Fibroblast of gingiva (primary cell): ENCODE measurements at regions not wholly inside any gene's neighbourhood (a gene's known extent, or its start where the extent isn't known, plus 50 kb on each side); places are given as distances from the start of the nearest gene placed in this dataset.

Experiments used
- DNase-seq: peaks from one replicate; pipeline ENCODE4 v3.0.0-alpha.2; 2011; ENCODE audit warnings: low read depth

DNA sequence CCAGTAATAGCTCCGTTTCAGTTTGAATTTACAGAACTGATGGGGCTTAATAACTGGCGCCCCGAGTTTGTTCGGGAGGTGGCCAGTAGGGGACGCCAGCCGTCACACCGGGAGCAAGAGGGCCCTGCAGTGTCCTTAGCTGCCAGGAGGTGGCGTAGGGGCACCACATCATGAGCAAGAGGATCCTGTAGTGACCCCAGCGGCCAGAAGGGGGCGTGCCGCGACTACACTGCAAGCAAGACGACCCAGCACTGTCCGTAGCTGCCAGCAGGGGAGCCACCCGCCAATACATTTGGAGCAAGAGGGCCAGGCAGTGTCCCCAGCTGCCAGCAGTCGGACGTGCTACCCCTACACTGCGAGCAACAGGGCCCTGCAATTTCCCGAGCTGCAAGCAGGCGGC is 663.7 kb upstream of the B3GAT1 start:
- DNase-seq = no peak

DNA sequence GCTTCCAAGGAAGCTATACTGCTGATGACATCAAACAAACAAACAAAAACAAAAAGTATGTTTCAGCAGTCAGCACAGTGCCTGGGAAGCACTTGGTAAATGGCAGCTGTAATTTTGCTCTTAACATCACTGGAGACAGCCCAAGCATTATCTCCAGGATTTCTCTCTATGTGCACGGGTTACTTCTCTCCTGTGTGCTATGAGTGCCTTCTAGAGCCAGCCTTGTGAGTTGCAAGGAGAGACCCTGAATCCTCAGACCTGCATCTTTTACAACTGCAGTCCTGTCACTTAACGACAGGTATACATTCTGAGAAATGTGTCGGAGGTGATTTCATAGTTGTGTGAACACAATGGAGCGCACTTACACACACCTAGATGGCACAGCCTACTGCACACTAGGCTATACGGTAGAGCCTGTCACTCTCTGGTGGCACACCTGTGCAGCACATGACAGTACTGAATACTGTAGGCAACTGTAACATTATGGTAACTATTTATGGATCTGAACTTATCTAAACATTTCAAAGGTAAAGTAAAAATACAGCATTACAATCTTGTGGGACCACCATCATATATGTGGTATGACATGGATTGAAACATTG is 662.5 kb upstream of the B3GAT1 start:
- no peak for DNase-seq

DNA sequence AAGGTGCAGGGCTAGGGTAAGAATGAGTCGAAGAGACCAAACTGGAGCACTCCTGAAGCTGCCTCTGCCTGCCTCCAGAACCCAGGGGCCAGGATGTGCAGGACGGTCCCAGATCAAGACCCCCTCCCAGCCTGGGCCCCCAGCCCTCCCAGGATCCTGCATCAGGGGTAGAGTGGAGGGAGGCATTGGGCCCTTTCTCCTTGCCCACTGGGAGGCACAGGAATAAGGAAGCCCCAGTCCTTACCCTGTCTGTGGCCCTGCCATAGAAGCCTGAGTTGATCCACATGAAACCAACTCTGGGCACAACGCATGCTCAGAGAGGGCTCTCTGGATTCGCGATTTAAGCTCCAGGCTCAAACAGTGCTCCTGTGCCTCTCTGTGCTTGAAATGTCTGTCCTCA is 661.8 kb upstream of the B3GAT1 start:
- no peak for DNase-seq

DNA sequence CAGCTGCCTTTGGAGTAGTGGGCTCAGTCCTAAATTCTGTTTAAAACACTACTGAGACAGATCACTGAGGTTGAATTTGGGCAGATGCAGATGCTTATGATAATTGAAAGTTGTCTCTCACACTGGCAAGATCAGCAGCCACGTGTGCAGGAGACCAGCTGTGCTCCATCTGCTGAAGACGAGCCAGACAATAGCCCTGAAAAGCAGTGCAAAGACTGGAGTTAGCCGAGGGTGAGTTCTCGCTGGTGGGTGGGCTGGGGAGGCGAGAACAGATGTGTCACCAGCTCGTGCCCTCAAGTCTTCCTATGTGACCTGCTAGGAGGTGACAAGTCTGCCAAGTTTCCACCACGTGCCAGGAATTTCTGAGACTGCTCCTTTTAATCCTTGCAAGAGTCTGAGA is 661.3 kb upstream of the B3GAT1 start:
- no peak for DNase-seq

DNA sequence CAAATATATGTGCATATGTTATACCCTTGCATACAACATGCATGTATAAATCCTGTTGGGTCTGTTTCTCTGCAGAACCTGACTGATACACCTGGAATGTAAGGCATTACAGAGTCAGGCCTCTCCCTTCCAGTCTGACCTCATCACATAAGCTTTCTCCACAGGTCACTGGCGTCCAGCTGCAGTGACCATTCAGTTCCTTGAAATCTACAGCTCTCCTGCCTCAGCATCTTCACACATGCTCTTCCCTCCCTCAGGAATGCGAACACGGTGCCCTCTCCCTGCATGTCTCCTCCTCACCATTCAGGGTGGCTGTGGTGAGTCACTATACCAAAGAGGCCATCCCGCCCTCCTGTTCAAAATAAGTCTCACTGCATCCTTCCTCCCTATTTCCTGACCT is 657.8 kb upstream of the B3GAT1 start:
- DNase-seq = no peak

DNA sequence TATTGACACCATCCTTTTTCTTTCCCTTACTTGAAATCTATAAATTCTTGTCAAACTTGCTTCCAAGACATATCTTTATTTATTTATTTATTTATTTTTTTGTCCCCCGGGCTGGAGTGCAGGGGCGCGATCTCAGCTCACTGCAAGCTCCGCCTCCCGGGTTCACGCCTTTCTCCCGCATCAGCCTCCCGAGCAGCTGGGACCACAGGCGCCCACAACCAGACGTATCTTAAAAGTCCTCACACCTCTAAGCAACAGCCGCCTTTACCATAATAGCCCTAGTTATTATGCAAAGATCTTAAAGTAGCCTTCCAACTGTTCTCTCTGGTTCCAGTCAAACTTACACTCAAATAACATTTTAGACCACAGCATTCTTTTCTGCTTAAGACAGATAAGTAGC is 657.0 kb upstream of the B3GAT1 start:
- DNase-seq = no peak

DNA sequence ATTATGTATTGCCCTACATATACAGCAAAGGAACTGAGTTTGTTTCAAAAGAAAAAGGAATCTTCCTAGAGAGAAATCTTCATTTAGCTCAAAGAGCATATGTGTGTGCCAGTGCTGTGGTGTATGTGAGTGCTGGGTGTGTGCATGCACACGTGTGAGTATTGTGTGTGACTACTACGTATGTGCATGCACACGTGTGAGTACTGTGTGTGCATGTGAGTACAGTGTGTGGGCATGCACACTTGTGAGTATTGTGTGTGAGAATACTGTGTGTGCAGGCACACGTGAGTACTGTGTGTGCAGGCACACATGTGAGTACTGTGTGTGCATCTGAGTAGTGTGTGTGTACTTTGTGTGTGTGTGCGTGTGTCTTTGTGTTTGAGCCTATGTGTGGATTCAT is 651.0 kb upstream of the B3GAT1 start:
- DNase-seq = no peak

DNA sequence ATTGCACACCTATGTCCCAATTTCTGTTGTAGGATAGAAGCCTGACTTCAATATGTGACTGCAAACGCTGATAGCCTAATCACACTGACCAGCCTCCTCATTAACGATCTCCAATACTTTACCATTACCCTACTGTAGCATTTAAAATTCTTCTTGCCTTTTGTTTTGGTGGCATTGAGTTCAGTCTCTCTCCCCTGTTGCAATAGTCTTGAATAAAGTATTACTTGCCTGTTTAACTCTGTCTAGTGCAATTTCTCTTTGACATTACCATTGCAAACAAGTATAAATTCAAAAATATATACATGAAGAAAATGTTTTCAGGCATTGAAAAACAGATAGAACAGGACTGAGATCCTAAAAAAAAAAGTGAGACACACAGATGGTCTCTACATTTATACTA is 649.1 kb upstream of the B3GAT1 start:
- DNase-seq = no peak

DNA sequence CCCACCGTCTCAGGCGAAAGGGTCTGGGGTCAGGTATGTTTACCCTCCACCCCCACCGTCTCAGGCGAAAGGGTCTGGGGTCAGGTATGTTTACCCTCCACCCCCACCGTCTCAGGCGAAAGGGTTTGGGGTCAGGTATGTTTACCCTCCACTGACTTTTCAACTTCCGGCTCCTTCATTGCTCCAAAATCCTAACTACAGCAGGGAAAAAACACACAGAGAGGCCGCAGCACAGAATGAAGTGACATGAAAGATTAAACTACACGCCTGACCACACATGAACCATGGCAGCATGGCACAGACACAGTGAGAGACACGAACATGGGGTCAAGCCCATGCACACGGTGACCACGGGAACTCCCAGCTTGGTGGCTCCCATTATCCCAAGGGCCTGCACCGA is 634.9 kb upstream of the B3GAT1 start:
- no peak for DNase-seq

DNA sequence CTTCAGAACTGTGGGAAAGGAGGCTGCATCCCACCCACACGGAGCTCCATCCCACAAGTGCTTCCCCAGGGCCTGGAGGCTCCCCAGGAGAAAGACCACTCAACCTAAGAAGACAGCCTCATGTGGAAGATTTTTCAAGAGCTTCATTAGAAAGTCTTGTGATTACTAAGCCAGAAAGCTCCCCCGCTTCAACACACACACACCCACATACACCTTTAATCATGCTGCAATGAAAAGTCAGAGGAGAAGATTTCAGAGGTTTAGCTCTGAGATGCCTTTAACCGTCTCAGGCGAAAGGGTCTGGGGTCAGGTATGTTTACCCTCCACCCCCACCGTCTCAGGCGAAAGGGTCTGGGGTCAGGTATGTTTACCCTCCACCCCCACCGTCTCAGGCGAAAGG is 634.5 kb upstream of the B3GAT1 start:
- DNase-seq = no peak

DNA sequence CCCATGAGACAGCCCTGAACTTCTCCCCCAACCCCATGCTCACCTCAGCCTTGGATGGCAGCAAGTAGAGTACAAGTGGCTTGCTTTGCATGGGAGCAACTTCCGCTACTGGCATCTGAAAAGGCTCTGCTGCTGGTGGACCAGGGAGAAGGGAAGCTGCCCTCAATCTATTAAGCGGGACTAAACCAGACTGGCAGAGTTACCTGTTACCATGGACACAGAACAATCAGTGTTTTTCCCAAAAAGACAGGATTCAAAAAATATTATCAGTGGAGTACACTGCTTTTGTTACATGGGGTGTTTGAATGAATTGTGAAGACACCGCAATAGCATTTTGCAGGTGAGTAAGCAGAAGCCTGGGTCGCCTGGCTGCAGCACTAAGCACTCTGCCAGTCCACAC is 631.4 kb upstream of the B3GAT1 start:
- DNase-seq = no peak

DNA sequence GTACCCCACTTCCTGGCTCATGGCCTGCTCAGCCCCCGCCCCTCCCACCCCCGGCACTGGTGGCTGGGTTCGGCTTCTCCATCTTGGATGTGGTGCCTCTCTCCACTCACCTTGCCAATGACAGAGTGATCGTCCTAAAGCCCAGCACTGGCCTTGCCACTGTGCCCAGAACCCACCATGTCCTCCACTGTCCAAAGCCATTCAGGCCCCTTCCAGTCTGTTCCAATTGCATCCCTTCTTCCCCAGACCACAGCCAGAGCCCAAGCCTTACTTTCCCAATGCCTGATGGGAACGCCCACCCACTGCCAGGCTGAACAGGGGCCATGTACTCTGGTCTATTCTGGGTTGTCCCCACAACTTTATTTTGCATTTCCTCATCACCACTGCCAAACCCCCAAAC is 625.8 kb upstream of the B3GAT1 start:
- DNase-seq = no peak

DNA sequence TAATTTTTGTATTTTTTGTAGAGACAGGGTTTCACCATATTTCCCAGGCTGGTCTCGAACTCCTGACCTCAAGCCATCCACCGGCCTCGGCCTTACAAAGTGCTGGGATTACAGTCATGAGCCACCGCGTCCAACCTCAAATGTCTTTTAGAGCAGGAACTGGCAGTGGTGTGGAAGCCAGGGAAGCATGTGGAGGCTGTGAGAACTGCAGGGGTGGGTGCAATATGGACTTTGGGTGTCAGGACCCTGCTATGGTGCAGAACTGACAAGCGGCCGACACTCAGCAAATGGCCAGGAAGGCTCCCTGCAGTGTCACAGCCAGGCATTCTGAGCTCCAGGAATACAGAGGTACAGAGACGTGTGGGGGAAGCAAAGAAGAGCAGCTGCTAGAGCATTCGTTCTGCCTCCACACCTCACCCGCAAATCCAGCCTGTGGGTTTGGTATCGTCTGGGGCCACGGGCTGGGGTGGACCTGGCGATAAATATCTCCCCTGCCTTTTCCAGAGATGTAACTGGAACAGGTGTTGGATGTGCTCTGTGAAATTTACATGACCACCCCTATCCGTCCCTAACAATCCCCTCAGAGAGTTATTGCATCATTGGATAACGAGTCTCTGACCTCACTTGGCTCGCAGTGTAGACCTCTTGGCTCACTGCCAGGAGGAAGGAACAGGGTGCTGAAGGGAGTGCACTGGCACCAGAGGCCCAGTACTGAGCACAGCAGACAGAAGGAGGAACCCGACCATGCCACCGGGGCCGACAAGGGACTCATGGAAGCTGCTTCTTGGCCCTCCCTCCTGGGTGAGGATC is 624.7 kb upstream of the B3GAT1 start:
- no peak for DNase-seq

DNA sequence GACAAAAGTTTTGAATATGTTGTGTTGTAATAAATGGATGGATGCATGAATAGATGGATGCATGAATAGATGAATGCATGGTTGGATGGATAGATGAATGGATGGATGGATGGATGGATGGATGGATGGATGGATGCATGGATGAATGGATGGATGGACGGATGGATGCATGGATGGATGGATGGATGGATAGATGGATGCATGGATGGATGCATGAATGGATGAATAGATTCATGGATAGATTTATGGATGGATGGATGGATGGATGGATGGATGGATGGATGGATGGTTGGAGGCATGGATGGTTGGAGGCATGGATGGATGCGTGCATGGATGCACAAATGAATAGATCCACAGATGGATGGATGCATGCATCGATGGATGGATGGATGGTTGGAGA is 623.2 kb upstream of the B3GAT1 start:
- no peak for DNase-seq

DNA sequence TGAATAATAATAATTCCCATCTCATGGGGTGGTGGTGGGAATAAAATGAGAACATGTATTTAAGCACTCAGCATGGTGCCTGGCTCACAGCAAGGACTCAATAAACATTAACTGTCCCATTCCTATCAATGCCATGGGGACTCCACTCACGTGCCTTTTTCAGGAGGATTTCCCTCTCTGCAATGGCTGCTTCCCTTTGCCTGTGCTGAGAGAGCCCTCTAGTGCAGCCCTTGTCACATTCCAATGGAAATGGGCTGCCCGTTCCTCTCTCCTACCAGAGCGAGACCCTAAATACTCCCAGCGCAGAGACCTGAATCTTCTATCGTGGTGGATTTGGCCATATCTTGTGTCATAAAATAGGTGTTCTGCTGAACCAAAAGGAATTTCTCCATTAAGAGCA is 621.5 kb upstream of the B3GAT1 start:
- no peak for DNase-seq

DNA sequence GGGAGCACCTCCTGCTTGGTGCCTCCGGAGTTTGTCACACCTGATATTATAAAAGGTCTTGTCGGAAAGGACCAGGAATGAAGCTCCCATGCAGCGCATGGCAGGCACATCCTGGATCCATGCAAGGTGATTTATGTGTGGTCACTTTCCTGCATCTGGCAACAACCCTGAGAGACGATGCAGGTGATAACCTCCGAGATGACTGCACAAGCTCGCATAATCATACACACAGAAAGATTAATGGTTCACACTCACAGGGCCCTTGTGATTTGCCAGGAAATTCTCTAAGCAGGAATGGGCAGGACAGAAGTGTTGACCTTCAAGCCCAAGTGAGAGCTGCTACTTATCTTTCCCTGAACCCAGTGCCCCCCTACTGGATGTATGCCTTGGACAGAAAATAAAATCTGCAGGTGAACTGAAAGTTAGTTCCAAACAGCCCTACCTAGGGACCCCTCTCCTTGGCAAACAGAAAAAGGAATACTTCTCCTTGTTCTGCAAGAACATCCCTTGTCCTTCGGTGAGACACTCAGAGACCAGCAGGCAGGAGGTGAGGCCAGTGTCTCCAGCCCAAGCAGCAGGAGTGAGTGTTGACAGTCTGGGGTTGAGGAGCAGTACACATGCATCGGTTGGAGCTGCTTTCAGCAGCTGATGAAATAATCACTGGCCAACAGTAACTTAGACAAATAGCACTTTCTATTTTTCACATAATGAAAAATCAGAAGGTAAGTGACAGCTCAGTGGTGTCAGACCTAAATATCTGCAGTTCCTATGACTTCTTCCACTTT is 619.4 kb upstream of the B3GAT1 start:
- DNase-seq = no peak

DNA sequence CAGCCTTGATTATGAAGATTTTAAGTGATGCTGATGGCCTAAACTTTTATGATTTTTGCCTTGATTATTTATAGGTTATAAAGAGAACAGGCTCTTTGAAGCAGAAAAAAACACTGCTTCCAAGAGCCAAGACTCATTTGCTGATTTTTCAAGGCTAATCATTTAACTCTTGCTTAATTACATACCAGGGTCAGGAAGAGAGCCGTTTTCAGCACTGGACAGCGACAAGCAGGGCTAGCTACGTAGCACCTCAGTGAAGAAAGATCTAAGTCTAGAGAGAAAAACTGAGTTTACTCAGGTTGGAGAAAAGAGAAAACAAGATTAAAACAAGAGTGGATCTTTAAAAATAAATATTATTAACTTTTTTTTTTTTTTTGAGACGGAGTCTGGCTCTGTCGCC is 615.4 kb upstream of the B3GAT1 start:
- no peak for DNase-seq

DNA sequence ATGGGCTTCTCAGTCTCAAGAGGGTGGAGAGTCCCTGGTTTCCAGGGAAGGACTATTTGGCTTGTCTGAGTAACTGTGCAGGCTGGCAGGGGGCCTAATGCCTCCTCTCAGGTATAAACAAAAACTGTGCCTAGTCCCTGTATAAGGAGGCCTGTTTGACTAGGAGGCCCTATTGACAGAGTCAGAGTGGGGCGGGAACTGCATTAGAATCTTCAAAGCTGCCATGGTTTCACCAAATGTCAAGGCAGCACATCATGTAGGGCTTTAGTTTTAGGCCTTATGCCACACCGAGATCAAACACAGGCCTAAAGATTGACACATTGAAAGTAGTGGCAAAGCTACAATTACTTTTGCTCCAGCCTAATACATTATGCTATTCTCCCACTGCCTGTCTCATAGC is 611.5 kb upstream of the B3GAT1 start:
- DNase-seq = no peak

DNA sequence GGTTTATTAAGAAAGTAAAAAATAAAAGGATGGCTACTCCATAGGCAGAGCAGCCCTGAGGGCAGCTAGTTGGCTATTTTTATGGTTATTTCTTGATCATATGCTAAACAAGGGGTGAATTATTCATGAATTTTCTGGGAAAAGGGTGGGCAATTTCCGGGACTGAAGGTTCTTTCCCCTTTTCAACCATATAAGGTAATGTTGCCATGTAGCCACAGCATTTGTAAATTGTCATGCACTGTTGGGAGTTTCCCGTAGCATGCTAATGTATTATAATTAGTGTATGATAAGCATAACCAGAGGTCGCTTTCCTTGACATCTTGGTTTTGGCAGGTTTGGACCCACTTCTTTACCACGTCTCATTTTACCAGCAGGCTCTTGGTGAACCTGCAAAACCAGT is 610.4 kb upstream of the B3GAT1 start:
- DNase-seq = no peak

DNA sequence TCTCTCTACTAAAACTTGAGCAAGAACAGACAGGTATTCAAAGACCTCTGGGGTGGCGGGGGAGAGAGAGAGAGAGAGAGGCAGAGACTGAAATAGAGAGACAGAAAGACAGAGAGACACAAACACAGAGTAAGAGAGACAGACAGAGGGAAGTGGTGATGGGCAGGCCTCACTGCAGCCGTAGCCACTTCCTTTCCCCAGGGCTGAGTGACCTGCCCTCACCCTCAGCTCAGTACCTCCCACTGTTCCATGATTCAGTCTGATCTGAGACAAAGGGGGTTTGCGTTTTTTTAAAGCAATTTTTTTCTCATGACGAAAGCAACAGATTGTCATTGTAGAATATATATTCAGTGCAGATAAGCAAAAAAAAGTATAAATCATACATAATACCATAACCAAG is 607.9 kb upstream of the B3GAT1 start:
- DNase-seq = no peak

DNA sequence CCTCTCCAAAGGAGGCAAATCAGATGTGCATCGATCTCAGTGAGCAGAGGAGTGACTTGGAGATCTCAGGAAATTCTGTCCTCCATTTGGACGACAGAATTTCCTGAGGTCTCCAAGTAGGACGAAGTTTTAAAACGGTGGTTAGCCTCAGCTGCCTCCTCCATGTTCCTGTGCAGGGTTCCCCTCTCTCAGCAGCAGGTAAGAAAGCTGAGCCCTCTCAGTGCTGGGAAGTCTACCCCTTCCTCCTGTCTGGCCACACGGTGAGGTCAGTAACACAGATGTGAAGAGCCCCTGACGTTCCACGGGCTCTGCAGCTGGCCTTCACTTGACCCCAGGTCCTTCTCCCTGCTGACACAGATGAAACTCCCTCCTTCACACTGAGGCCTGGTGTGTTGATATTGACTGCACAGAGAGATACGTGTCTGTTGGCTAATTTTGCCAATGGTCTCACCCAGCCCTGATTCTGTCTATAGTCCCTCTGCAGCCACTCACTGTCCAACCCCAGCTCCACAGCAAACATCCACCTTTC is 607.4 kb upstream of the B3GAT1 start:
- DNase-seq = no peak

DNA sequence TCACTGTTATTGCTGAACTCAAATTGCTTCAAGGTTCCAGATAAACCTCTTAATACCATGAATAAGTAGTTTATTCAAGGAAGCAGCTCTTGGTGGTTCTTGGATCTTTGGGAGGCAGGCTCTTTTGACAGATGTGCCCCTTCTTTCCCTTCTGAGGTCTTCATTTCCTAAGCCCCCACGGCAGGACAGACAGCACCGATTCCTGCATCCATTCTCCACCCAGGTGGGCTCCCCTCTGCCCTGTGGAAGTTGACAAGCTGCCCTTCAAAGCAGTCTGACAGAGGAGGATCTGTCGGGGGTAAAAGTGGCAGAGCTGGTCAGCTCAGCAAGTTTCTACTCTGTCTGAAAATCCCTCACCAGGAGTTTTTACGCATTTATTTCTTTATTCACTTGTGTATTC is 605.3 kb upstream of the B3GAT1 start:
- DNase-seq = no peak

DNA sequence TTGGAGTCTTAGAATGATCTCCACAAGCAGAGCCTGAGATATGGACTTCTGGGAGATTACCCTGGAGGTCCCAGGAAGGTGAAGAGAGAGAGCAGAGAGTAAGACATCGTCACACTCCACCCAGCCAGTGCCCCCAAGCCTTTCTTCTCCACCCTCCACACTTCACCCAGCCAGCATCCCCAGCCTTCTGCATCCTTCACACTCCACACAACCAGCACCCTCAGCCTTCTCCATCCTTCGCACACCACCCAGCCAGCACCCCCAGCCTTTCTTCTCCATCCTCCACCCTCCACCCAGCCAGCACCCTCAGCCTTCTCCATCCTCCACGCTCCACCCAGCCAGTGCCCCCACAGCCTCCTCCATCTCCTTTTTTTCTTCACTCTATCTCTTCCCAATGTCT is 603.9 kb upstream of the B3GAT1 start:
- no peak for DNase-seq
